Pons (tissue), 1 donor: ENCODE measurements at regions not wholly inside any gene's neighbourhood (a gene's known extent, or its start where the extent isn't known, plus 50 kb on each side); places are given as distances from the start of the nearest gene placed in this dataset.
"Not testable (repeated sequence)": the region's sequence is repeated elsewhere in the genome, so short reads cannot be mapped to it uniquely, and the experiment has no call there.

Experiments used
- DNase-seq: peaks from one replicate; pipeline ENCODE4 v3.0.0-alpha.2; 2016; ENCODE audit warnings: low spot score

GRCh38 chr22:27097933-27098332 is 440.5 kb downstream of the MIAT start:
- no peak for DNase-seq

GRCh38 chr22:27099946-27100722 is 442.7 kb downstream of the MIAT start:
- DNase-seq = no peak

- no peak for DNase-seq
Observed at GRCh38 chr22:27100789-27101188, 443.4 kb downstream of the MIAT start.

- DNase-seq = no peak
Observed at GRCh38 chr22:27101288-27101687, 443.9 kb downstream of the MIAT start.

GRCh38 chr22:27104449-27104848 is 447.1 kb downstream of the MIAT start:
- no peak for DNase-seq

GRCh38 chr22:27105142-27106025 is 448.0 kb downstream of the MIAT start:
- peak; percentile 11 for DNase-seq

- DNase-seq = peak; percentile 8
Observed at GRCh38 chr22:27106985-27107384, 449.6 kb downstream of the MIAT start.

- no peak for DNase-seq
Observed at GRCh38 chr22:27107386-27107785, 450.0 kb downstream of the MIAT start.

- DNase-seq = peak; percentile 51
Observed at GRCh38 chr22:27107824-27108223, 450.4 kb downstream of the MIAT start.

GRCh38 chr22:27108425-27109114 is 451.2 kb downstream of the MIAT start:
- peak; percentile 37 for DNase-seq

- not testable (repeated sequence) for DNase-seq
Observed at GRCh38 chr22:27109406-27109805, 452.0 kb downstream of the MIAT start.

- no peak for DNase-seq
Observed at GRCh38 chr22:27110665-27111451, 453.5 kb downstream of the MIAT start.

- no peak for DNase-seq
Observed at GRCh38 chr22:27111796-27112672, 454.6 kb downstream of the MIAT start.

- DNase-seq = peak; percentile 92
Observed at GRCh38 chr22:27113211-27113635, 455.8 kb downstream of the MIAT start.

GRCh38 chr22:27113641-27114040 is 456.3 kb downstream of the MIAT start:
- no peak for DNase-seq

- no peak for DNase-seq
Observed at GRCh38 chr22:27114186-27114585, 456.8 kb downstream of the MIAT start.

GRCh38 chr22:27115410-27115809 is 458.0 kb downstream of the MIAT start:
- DNase-seq = no peak

- DNase-seq = no peak
Observed at GRCh38 chr22:27115816-27116256, 458.4 kb downstream of the MIAT start.

GRCh38 chr22:27116312-27117086 is 459.1 kb downstream of the MIAT start:
- no peak for DNase-seq

GRCh38 chr22:27120036-27120435 is 462.6 kb downstream of the MIAT start:
- DNase-seq = no peak
